ENCODE measurements at regions not wholly inside any gene's neighbourhood (a gene's known extent, or its start where the extent isn't known, plus 50 kb on each side); places are given as distances from the start of the nearest gene placed in this dataset.
"Not testable (repeated sequence)": the region's sequence is repeated elsewhere in the genome, so short reads cannot be mapped to it uniquely, and the experiment has no call there.

- Histone ChIP-seq H3K36me3 (no peaks in the 10 kb centered on the region), H3K27ac (peak overlapping the region in 1 of 2 donors; percentile 7), H3K4me1 (replicated peaks) (peaks cover 3% of the 10 kb centered on the region), H3K27me3 (replicated peaks; ENCODE audit: insufficient read depth) (no peaks in the 10 kb centered on the region), H3K4me3 (no peak overlapping the region), H3K9me3 (no peaks in the 10 kb centered on the region)
- intact Hi-C loops (cut with DNase I) = no loop called here
- WGBS = 21% methylated on average over 12 of the region's 12 CpGs
- DNase-seq (ENCODE audit: low spot score) = peak; percentile 52
- TF ChIP-seq, protein P1, sequence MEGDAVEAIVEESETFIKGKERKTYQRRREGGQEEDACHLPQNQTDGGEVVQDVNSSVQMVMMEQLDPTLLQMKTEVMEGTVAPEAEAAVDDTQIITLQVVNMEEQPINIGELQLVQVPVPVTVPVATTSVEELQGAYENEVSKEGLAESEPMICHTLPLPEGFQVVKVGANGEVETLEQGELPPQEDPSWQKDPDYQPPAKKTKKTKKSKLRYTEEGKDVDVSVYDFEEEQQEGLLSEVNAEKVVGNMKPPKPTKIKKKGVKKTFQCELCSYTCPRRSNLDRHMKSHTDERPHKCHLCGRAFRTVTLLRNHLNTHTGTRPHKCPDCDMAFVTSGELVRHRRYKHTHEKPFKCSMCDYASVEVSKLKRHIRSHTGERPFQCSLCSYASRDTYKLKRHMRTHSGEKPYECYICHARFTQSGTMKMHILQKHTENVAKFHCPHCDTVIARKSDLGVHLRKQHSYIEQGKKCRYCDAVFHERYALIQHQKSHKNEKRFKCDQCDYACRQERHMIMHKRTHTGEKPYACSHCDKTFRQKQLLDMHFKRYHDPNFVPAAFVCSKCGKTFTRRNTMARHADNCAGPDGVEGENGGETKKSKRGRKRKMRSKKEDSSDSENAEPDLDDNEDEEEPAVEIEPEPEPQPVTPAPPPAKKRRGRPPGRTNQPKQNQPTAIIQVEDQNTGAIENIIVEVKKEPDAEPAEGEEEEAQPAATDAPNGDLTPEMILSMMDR (IDR thresholded peaks at IDR 0.05) = peak in 3 of 4 experiments; percentile 16 to 54 (median 37)
- peak; percentile 59 for TF ChIP-seq POLR2AphosphoS5 (IDR thresholded peaks at IDR 0.05)
- TF ChIP-seq POLR2A (IDR thresholded peaks at IDR 0.05) = no peak
These were observed 52.4 kb upstream of the ITGB1 start for GRCh38 chr10:33010132-33011037.

DNA sequence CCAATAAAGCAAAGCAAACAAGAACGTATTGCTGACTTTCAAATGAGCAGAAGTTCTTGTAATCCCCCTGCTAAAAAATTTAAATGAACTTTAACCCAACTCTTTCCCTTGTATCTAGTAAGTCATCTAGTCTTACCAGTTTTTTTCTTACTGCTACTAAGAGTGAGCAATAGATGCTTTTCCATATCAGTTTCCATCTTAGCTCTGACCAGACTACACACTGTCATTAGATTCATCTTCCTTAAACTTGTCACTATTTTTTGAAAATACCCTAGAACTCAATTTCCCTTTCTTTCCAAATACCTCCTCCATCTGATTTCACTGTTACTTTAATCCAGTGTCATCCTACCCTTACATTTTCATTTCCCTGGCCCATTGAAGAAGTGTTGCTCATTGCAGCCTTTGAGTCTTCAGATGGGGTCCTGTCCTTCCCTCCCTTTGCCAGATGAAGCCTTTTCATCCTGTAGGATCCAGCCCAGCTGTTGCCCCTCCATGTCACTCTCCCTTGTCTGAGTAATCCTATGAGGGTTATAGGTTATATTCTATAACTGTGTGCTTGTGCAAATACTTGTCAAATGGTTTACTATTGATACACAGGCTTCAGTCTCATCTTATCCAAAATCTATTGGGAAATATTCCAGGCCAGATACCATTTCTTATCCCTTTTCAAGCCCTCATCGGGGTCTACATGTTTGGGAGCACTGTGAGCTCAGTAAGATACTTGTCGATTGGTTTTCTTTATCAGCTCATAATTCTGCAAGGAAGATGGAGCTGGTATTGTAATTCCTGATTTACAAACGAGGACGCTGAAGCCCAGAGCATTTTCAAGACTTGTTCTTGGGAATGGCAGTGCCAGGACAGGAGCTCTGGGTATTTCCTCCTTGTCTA, 51.5 kb upstream of the ITGB1 start:
- no peaks in the 10 kb centered on the region for H3K27me3 ChIP-seq (replicated peaks; ENCODE audit: insufficient read depth)
- H3K4me1 ChIP-seq (replicated peaks) = peaks cover 3% of the 10 kb centered on the region
- TF ChIP-seq POLR2AphosphoS5 (IDR thresholded peaks at IDR 0.05) = no peak
- TF ChIP-seq, protein P1 (IDR thresholded peaks at IDR 0.05) = no peak
- H3K36me3 ChIP-seq = no peaks in the 10 kb centered on the region
- H3K9me3 ChIP-seq = no peaks in the 10 kb centered on the region
- H3K27ac ChIP-seq = no peak overlapping the region
- intact Hi-C loops (cut with DNase I) = loop anchor here (1.0 to 5.0 kb wide), 2 partner anchors 47 to 214 kb away; no protein-coding TSS in a partner anchor
- 26% methylated on average over 5 of the region's 5 CpGs for WGBS
- no peak for DNase-seq (ENCODE audit: low spot score)
- H3K4me3 ChIP-seq = no peak overlapping the region

DNA sequence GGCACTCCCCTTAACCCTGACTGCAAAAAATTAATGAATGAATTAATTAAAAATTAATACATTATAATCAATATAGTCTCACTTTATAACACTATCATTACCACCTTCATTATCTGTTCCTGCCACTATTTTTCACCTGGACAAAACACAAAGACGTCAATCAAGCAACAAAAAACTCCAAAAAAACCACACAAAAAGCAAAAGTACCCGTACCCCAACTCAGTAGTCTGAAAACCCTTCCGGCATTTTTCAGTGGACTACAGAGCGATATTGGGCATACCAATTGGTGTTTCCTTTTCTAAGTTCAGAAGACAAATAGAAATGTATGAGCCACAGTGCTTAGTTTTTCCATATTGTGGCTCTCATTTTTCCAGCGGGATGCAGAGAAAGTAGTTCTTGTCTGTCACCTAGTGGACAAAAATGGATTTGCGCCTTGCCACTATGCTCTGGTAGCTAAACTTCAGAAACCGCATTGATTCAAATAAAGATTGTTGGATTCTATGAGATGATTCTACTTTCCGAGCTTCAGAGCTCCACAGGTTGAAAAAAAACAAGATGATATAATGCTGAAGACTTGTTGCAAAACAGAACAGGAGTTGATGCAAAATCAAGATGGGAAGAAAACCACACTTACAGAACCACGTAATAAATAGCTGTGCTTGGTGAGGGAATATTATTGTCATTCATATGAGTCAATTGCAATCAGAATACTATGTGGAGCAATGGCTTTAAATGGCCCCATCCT, 50.6 kb upstream of the ITGB1 start:
- no peaks in the 10 kb centered on the region for H3K27me3 ChIP-seq (replicated peaks; ENCODE audit: insufficient read depth)
- peaks cover 3% of the 10 kb centered on the region for H3K4me1 ChIP-seq (replicated peaks)
- H3K36me3 ChIP-seq = no peaks in the 10 kb centered on the region
- peak; percentile 74 for DNase-seq (ENCODE audit: low spot score)
- intact Hi-C loops (cut with DNase I) = loop anchor here (1.0 to 5.0 kb wide), 2 partner anchors 46 to 213 kb away; no protein-coding TSS in a partner anchor
- no peak overlapping the region for H3K27ac ChIP-seq
- H3K4me3 ChIP-seq = no peak overlapping the region
- WGBS = 16% methylated on average over 9 of the region's 9 CpGs
- TF ChIP-seq, protein P1 (IDR thresholded peaks at IDR 0.05) = peak; percentile 86 to 96 (median 94)
- TF ChIP-seq POLR2AphosphoS5 (IDR thresholded peaks at IDR 0.05) (peak; percentile 47), POLR2A (IDR thresholded peaks at IDR 0.05) (no peak)
- H3K9me3 ChIP-seq = no peaks in the 10 kb centered on the region

- H3K36me3 ChIP-seq; H3K27ac ChIP-seq; H3K4me1 ChIP-seq (replicated peaks); H3K4me3 ChIP-seq; H3K9me3 ChIP-seq; DNase-seq (ENCODE audit: low spot score); H3K27me3 ChIP-seq (replicated peaks; ENCODE audit: insufficient read depth): not testable (repeated sequence)
- intact Hi-C loops (cut with DNase I) = loop anchor here (5.0 kb wide), 1 partner anchor 46 kb away; no protein-coding TSS in a partner anchor
- 98% methylated on average over 9 of the region's 9 CpGs for WGBS
These were observed 49.8 kb upstream of the ITGB1 start for GRCh38 chr10:33007731-33008381.

Small RNAs in the stretch of these regions (small RNA-seq; reads per million reads assigned to genes)
- gene AL365203.1 (0 reads per million in 2 donors), gene MTND4LP11 (0 reads per million in 2 donors), gene RN7SL847P (0 reads per million in 2 donors)

All from prostate gland (tissue), 2 donors.